ENCODE measurements at regions not wholly inside any gene's neighbourhood (a gene's known extent, or its start where the extent isn't known, plus 50 kb on each side); places are given as distances from the start of the nearest gene placed in this dataset.
"Not testable (repeated sequence)": the region's sequence is repeated elsewhere in the genome, so short reads cannot be mapped to it uniquely, and the experiment has no call there.

GRCh38 chr3:30321065-30321464, 285.3 kb upstream of the TGFBR2 start:
- TF ChIP-seq CTCF (conservative IDR thresholded peaks at IDR 0.05) (no peak), ZFX (IDR thresholded peaks at IDR 0.05) (no peak)
- H3K27ac ChIP-seq = no peak overlapping the region

GRCh38 chr3:30323649-30324048, 282.8 kb upstream of the TGFBR2 start:
- H3K27ac ChIP-seq = not testable (repeated sequence)

- no peak for TF ChIP-seq CTCF (conservative IDR thresholded peaks at IDR 0.05)
- TF ChIP-seq ZFX (IDR thresholded peaks at IDR 0.05) = no peak
- H3K27ac ChIP-seq = no peak overlapping the region
Measured at GRCh38 chr3:30324587-30324986, 281.8 kb upstream of the TGFBR2 start.

GRCh38 chr3:30327976-30328375, 278.4 kb upstream of the TGFBR2 start:
- not testable (repeated sequence) for H3K27ac ChIP-seq

- H3K27ac ChIP-seq = not testable (repeated sequence)
Measured at GRCh38 chr3:30328935-30329334, 277.5 kb upstream of the TGFBR2 start.

GRCh38 chr3:30331519-30331918, 274.9 kb upstream of the TGFBR2 start:
- no peak for TF ChIP-seq CTCF (conservative IDR thresholded peaks at IDR 0.05)
- TF ChIP-seq ZFX (IDR thresholded peaks at IDR 0.05) = no peak
- H3K27ac ChIP-seq = no peak overlapping the region

GRCh38 chr3:30332196-30333021, 274.0 kb upstream of the TGFBR2 start:
- TF ChIP-seq CTCF (conservative IDR thresholded peaks at IDR 0.05) = no peak
- no peak for TF ChIP-seq ZFX (IDR thresholded peaks at IDR 0.05)
- H3K27ac ChIP-seq = no peak overlapping the region

- TF ChIP-seq CTCF (conservative IDR thresholded peaks at IDR 0.05) (no peak), ZFX (IDR thresholded peaks at IDR 0.05) (no peak)
- no peak overlapping the region for H3K27ac ChIP-seq
Measured at GRCh38 chr3:30333143-30333542, 273.3 kb upstream of the TGFBR2 start.

- no peak for TF ChIP-seq CTCF (conservative IDR thresholded peaks at IDR 0.05)
Measured at GRCh38 chr3:30333903-30334302, 272.5 kb upstream of the TGFBR2 start.

More at GRCh38 chr3:30333903-30334302, 272.5 kb upstream of the TGFBR2 start:
- H3K27ac ChIP-seq = no peak overlapping the region
